ENCODE measurements at regions not wholly inside any gene's neighbourhood (a gene's known extent, or its start where the extent isn't known, plus 50 kb on each side); places are given as distances from the start of the nearest gene placed in this dataset.

DNA sequence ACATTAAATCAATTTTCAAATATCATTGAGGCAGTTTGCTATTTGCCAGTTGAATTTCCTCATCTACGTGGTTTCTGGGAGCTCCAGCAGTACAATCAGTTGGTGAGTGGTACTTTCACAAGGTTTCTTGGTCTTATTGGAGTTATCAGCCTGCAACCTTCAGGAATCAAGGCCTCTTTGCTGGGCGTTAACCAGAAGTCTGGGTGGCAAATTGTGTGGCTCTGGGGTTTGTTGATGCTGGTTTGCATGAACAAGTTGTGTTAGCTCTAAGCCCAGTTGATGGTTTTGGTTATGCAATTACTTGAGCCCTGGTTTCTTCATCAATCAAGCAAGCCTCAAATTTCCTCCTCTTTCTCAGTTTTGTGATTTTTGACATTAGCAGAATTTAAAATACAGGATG lies 152.9 kb upstream of the ANKRD55 start:
- Mint-ChIP-seq H3K9me3 (no peaks in the 10 kb centered on the region), H3K36me3 (ENCODE audit: low read depth) (no peaks in the 10 kb centered on the region), H3K27me3 (no peaks in the 10 kb centered on the region), H3K4me1 (ENCODE audit: low read depth) (no peaks in the 10 kb centered on the region), H3K27ac (no peak overlapping the region), H3K4me3 (no peak overlapping the region)
- TF ChIP-seq, protein P1, sequence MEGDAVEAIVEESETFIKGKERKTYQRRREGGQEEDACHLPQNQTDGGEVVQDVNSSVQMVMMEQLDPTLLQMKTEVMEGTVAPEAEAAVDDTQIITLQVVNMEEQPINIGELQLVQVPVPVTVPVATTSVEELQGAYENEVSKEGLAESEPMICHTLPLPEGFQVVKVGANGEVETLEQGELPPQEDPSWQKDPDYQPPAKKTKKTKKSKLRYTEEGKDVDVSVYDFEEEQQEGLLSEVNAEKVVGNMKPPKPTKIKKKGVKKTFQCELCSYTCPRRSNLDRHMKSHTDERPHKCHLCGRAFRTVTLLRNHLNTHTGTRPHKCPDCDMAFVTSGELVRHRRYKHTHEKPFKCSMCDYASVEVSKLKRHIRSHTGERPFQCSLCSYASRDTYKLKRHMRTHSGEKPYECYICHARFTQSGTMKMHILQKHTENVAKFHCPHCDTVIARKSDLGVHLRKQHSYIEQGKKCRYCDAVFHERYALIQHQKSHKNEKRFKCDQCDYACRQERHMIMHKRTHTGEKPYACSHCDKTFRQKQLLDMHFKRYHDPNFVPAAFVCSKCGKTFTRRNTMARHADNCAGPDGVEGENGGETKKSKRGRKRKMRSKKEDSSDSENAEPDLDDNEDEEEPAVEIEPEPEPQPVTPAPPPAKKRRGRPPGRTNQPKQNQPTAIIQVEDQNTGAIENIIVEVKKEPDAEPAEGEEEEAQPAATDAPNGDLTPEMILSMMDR (IDR thresholded peaks at IDR 0.05) = no peak
- CTCF ChIA-PET = interaction anchor here (1.3 to 1.5 kb wide), 2 partner anchors 16 to 26 kb away, joined by 3 read pairs; no protein-coding TSS in a partner anchor
- ATAC-seq (ENCODE audit: poor library complexity) (no peak), DNase-seq (no peak)
- Histone ChIP-seq H3K36me3 (ENCODE audit: insufficient read depth, low read length) (no peaks in the 10 kb centered on the region), H3K4me3 (ENCODE audit: low read length) (no peak overlapping the region), H3K27ac (ENCODE audit: low read depth in 1 of 2, low read length in 2 of 2) (no peak overlapping the region), H3K9me3 (ENCODE audit: control insufficient read depth in 1 of 2, insufficient read depth in 1 of 2, low read length in 2 of 2) (no peaks in the 10 kb centered on the region), H3K27me3 (ENCODE audit: control insufficient read depth in 1 of 2, insufficient read depth in 2 of 2, low read length in 2 of 2) (no peaks in the 10 kb centered on the region), H3K4me1 (ENCODE audit: insufficient read depth, low read length) (no peaks in the 10 kb centered on the region)
- POLR2A ChIA-PET = no interaction called here
- intact Hi-C loops (cut with DNase I, micrococcal nuclease) = no loop called here

DNA sequence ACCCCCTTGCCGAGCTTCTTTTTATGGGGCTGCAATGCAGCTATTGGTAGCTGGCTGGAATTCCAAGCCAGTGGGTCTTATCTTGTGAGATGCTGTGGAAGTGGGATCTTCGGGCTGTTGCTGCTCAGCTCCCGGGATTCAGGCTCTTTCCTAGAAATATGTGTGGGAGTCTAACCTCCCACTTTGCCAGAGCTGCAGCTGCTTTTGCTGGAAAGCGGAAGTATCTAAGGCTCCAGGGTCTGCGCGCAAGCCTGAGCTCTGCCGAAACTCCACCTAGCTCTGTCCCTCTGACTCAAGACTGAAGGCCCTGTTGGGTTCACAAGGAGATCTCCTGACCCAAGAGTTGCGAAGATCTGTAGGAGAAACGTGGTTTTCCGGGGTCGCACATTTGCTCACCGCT lies 151.1 kb upstream of the ANKRD55 start:
- no peaks in the 10 kb centered on the region for H3K4me1 ChIP-seq (ENCODE audit: insufficient read depth, low read length)
- no peak overlapping the region for H3K27ac ChIP-seq (ENCODE audit: low read depth in 1 of 2, low read length in 2 of 2)
- no peaks in the 10 kb centered on the region for H3K4me1 Mint-ChIP-seq (ENCODE audit: low read depth)
- H3K4me3 ChIP-seq (ENCODE audit: low read length) = no peak overlapping the region
- DNase-seq (no peak), ATAC-seq (ENCODE audit: poor library complexity) (no peak)
- CTCF ChIA-PET = no interaction called here
- H3K27ac Mint-ChIP-seq = no peak overlapping the region
- H3K9me3 ChIP-seq (ENCODE audit: control insufficient read depth in 1 of 2, insufficient read depth in 1 of 2, low read length in 2 of 2) = no peaks in the 10 kb centered on the region
- H3K9me3 Mint-ChIP-seq = no peaks in the 10 kb centered on the region
- H3K4me3 Mint-ChIP-seq = no peak overlapping the region
- no peaks in the 10 kb centered on the region for H3K36me3 Mint-ChIP-seq (ENCODE audit: low read depth)
- no peaks in the 10 kb centered on the region for H3K27me3 Mint-ChIP-seq
- H3K36me3 ChIP-seq (ENCODE audit: insufficient read depth, low read length) = no peaks in the 10 kb centered on the region
- no peaks in the 10 kb centered on the region for H3K27me3 ChIP-seq (ENCODE audit: control insufficient read depth in 1 of 2, insufficient read depth in 2 of 2, low read length in 2 of 2)
- POLR2A ChIA-PET = no interaction called here
- TF ChIP-seq, protein P1 (IDR thresholded peaks at IDR 0.05) = no peak
- intact Hi-C loops (cut with DNase I, micrococcal nuclease) = no loop called here

DNA sequence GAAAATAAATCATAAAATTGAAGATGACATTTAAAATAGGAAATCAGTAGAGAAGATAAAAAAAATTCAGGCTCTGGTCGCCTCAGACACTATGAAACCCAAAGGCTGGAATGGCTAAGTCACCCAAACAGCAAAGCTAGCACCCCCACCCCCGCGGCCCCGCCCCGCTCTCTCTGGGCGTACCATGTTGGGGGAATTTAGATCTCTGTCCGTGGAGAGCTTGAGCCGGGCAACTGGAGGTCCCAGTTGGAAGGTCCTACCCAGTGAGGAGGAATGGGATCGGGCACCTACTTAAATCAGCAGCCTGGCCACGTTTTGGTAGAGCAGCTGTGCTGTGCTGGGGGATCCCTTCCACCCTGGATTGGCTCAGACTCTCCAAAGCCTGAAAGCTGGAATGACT lies 150.6 kb upstream of the ANKRD55 start:
- H3K36me3 Mint-ChIP-seq (ENCODE audit: low read depth) = no peaks in the 10 kb centered on the region
- ATAC-seq (ENCODE audit: poor library complexity) (no peak), DNase-seq (no peak)
- POLR2A ChIA-PET = no interaction called here
- H3K27me3 Mint-ChIP-seq = no peaks in the 10 kb centered on the region
- no peaks in the 10 kb centered on the region for H3K36me3 ChIP-seq (ENCODE audit: insufficient read depth, low read length)
- H3K4me1 ChIP-seq (ENCODE audit: insufficient read depth, low read length) = no peaks in the 10 kb centered on the region
- no peak overlapping the region for H3K27ac ChIP-seq (ENCODE audit: low read depth in 1 of 2, low read length in 2 of 2)
- H3K4me3 ChIP-seq (ENCODE audit: low read length) = no peak overlapping the region
- CTCF ChIA-PET = no interaction called here
- intact Hi-C loops (cut with DNase I, micrococcal nuclease) = no loop called here
- no peaks in the 10 kb centered on the region for H3K9me3 Mint-ChIP-seq
- H3K9me3 ChIP-seq (ENCODE audit: control insufficient read depth in 1 of 2, insufficient read depth in 1 of 2, low read length in 2 of 2) = no peaks in the 10 kb centered on the region
- no peaks in the 10 kb centered on the region for H3K27me3 ChIP-seq (ENCODE audit: control insufficient read depth in 1 of 2, insufficient read depth in 2 of 2, low read length in 2 of 2)
- TF ChIP-seq, protein P1 (IDR thresholded peaks at IDR 0.05) = no peak
- H3K4me1 Mint-ChIP-seq (ENCODE audit: low read depth) = no peaks in the 10 kb centered on the region
- H3K4me3 Mint-ChIP-seq = no peak overlapping the region
- H3K27ac Mint-ChIP-seq = no peak overlapping the region

All from CD4-positive, alpha-beta T cell (primary cell).